ENCODE measurements at regions not wholly inside any gene's neighbourhood (a gene's known extent, or its start where the extent isn't known, plus 50 kb on each side); places are given as distances from the start of the nearest gene placed in this dataset.

DNA sequence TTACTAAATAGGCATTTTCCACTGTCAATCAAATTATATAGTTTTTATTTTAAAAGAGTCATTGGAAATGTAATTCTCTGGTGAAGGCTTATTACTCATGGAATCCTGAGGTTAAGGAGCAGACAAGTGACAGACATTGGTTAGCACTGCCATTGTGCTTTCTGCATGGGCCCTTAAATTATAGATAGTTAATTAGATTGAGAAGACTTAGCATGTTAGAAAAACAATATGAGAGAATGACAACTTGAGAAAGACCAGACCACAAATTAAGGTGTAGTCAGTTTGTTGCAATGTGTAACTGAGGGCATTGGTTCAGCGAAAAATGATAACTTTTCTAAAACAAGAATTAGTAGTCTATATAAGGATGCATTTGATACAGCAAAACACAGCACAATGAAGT lies 195.5 kb downstream of the SLITRK6 start:
- TF ChIP-seq EZH2 (IDR thresholded peaks at IDR 0.05; ENCODE audit: insufficient read depth, poor library complexity, severe bottlenecking) (no peak), EZH2phosphoT487 (IDR thresholded peaks at IDR 0.05; ENCODE audit: insufficient read depth, low read depth) (no peak)
- no peak overlapping the region for H2AFZ ChIP-seq
- WGBS, 2 experiments (ENCODE audit: low coverage in 1 of 2, low lambda C conversion rate in 2 of 2, missing lambda C conversion rate in 2 of 2): 15 to 26% methylated on average over 1 of the region's 1 CpG

DNA sequence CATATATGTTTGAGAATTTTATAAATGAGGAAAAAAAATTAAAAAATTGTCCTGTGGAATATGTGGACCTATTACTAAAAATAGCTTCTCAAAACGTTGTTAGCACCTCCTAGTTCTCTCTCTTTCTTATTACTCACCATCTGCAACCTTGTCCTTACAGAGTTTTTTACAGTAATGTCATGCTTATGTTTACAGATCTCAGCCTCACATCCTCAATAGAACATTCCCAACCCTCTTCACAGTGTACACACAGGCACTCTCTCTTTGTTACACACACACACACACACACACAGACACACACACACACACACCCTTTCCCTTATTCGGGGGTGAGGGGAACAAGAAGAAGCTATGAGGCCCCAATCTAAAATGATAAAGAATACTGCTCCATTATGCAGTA lies 197.7 kb downstream of the SLITRK6 start:
- no peak overlapping the region for H2AFZ ChIP-seq
- no peaks in the 10 kb centered on the region for H3K27me3 ChIP-seq (replicated peaks; ENCODE audit: insufficient read depth)
- no peaks in the 10 kb centered on the region for H4K20me1 ChIP-seq (ENCODE audit: insufficient read depth)
- no peak overlapping the region for H3K4me3 ChIP-seq
- WGBS, 2 experiments (ENCODE audit: low coverage in 1 of 2, low lambda C conversion rate in 2 of 2, missing lambda C conversion rate in 2 of 2): 4 to 6% methylated on average over 2 of the region's 2 CpGs
- H3K9me3 ChIP-seq (ENCODE audit: low read depth): no peaks in the 10 kb centered on the region
- H3K9me2 ChIP-seq (ENCODE audit: insufficient read depth): no peaks in the 10 kb centered on the region
- H3F3A ChIP-seq (ENCODE audit: insufficient read depth): no peaks in the 10 kb centered on the region
- H3K9ac ChIP-seq: no peak overlapping the region
- no peak for TF ChIP-seq EZH2 (IDR thresholded peaks at IDR 0.05; ENCODE audit: insufficient read depth, poor library complexity, severe bottlenecking)
- no peak for TF ChIP-seq EZH2phosphoT487 (IDR thresholded peaks at IDR 0.05; ENCODE audit: insufficient read depth, low read depth)
- H3K4me1 ChIP-seq (ENCODE audit: insufficient read depth): no peaks in the 10 kb centered on the region
- no peaks in the 10 kb centered on the region for H3K36me3 ChIP-seq (ENCODE audit: low read depth)
- H3K4me2 ChIP-seq (ENCODE audit: unreplicated experiment): no peak overlapping the region
- in situ Hi-C loops (cut with MboI): no loop called here
- no peaks in the 10 kb centered on the region for H3K79me2 ChIP-seq (ENCODE audit: insufficient read depth)
- H3K27ac ChIP-seq: no peak overlapping the region
- no peak for DNase-seq

More for the DNA sequence above, 195.5 kb downstream of the SLITRK6 start:
- no peaks in the 10 kb centered on the region for H3K9me2 ChIP-seq (ENCODE audit: insufficient read depth)
- H3K27me3 ChIP-seq (replicated peaks; ENCODE audit: insufficient read depth): no peaks in the 10 kb centered on the region
- no peaks in the 10 kb centered on the region for H3K79me2 ChIP-seq (ENCODE audit: insufficient read depth)
- no peak overlapping the region for H3K4me3 ChIP-seq
- H3K36me3 ChIP-seq (ENCODE audit: low read depth): no peaks in the 10 kb centered on the region
- H3K27ac ChIP-seq: no peak overlapping the region
- no peaks in the 10 kb centered on the region for H4K20me1 ChIP-seq (ENCODE audit: insufficient read depth)
- in situ Hi-C loops (cut with MboI): no loop called here
- H3K9me3 ChIP-seq (ENCODE audit: low read depth): no peaks in the 10 kb centered on the region
- H3K4me2 ChIP-seq (ENCODE audit: unreplicated experiment): no peak overlapping the region
- H3F3A ChIP-seq (ENCODE audit: insufficient read depth): no peaks in the 10 kb centered on the region
- no peaks in the 10 kb centered on the region for H3K4me1 ChIP-seq (ENCODE audit: insufficient read depth)
- no peak for DNase-seq
- H3K9ac ChIP-seq: no peak overlapping the region

DNA sequence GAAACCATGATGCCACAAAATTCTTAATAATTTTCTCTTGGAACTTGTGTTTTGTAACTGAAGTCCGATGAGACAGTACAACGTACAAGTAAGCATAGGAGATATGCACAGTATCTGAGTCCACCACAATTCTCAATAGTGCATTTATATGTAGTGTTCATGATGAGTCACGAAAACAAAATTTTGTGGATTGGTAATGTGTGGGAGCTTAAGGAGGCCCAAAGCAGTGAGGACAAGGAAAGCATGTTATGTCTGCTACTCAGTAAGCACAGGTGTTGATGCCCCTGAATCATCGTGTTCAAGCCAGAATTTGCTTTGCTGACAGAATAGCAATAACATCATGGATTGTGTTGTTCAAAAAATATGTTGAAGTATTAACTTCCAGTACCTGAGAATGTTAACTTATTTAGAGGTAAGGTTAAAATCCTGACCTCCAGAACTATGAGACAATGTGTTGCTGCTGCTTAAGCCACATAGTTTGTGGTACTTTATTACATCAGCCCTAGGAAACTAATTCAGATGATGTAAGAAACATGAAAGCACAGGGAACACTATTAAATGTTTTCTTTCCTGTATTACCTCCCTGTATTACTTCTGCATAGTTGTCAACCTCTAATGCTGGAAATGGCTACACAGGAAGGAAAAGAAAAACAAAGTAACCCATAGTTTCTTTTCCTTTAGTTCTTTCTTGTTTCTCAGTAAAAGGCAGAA lies 201.3 kb downstream of the SLITRK6 start:
- DNase-seq: no peak
- Histone ChIP-seq H3K79me2 (ENCODE audit: insufficient read depth) (no peaks in the 10 kb centered on the region), H3K27me3 (replicated peaks; ENCODE audit: insufficient read depth) (no peaks in the 10 kb centered on the region), H3F3A (ENCODE audit: insufficient read depth) (no peaks in the 10 kb centered on the region), H3K27ac (no peak overlapping the region), H3K4me2 (ENCODE audit: unreplicated experiment) (no peak overlapping the region), H3K9me3 (ENCODE audit: low read depth) (no peaks in the 10 kb centered on the region), H3K4me1 (ENCODE audit: insufficient read depth) (no peaks in the 10 kb centered on the region), H3K4me3 (no peak overlapping the region), H3K9me2 (ENCODE audit: insufficient read depth) (no peaks in the 10 kb centered on the region), H3K9ac (no peak overlapping the region), H2AFZ (no peak overlapping the region), H3K36me3 (ENCODE audit: low read depth) (no peaks in the 10 kb centered on the region), H4K20me1 (ENCODE audit: insufficient read depth) (no peaks in the 10 kb centered on the region)
- TF ChIP-seq EZH2phosphoT487 (IDR thresholded peaks at IDR 0.05; ENCODE audit: insufficient read depth, low read depth) (no peak), EZH2 (IDR thresholded peaks at IDR 0.05; ENCODE audit: insufficient read depth, poor library complexity, severe bottlenecking) (no peak)
- in situ Hi-C loops (cut with MboI): no loop called here
- WGBS, 2 experiments (ENCODE audit: low coverage in 1 of 2, low lambda C conversion rate in 2 of 2, missing lambda C conversion rate in 2 of 2): 14 to 19% methylated on average over 4 of the region's 4 CpGs

DNA sequence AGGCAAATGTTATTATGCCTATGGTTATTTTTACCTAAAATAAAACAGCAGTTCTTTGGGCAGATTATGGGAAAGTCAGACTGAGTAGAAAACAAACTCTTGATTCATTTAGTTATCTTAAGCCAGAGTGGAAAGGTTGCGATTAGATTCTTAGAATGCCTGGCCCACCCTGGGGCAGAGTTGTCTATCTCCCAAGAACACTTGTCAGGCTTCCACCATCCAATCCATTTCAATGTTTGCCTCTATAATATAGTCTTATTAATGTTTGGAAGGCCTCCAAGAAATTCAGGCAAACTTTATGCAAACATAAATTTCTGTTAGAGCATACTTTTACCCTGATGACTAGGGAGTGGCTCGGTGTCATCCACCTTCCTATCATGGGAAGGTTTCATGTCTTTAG lies 207.0 kb downstream of the SLITRK6 start:
- H3F3A ChIP-seq (ENCODE audit: insufficient read depth): no peaks in the 10 kb centered on the region
- H3K27me3 ChIP-seq (replicated peaks; ENCODE audit: insufficient read depth): no peaks in the 10 kb centered on the region
- H4K20me1 ChIP-seq (ENCODE audit: insufficient read depth): no peaks in the 10 kb centered on the region
- no peaks in the 10 kb centered on the region for H3K9me2 ChIP-seq (ENCODE audit: insufficient read depth)
- no peak for DNase-seq
- 48 to 67% methylated on average over 2 of the region's 2 CpGs for WGBS, 2 experiments (ENCODE audit: low coverage in 1 of 2, low lambda C conversion rate in 2 of 2, missing lambda C conversion rate in 2 of 2)
- no peak overlapping the region for H2AFZ ChIP-seq
- no peaks in the 10 kb centered on the region for H3K79me2 ChIP-seq (ENCODE audit: insufficient read depth)
- H3K36me3 ChIP-seq (ENCODE audit: low read depth): no peaks in the 10 kb centered on the region
- no peak overlapping the region for H3K27ac ChIP-seq
- no peak overlapping the region for H3K9ac ChIP-seq
- TF ChIP-seq EZH2 (IDR thresholded peaks at IDR 0.05; ENCODE audit: insufficient read depth, poor library complexity, severe bottlenecking) (no peak), EZH2phosphoT487 (IDR thresholded peaks at IDR 0.05; ENCODE audit: insufficient read depth, low read depth) (no peak)
- H3K4me1 ChIP-seq (ENCODE audit: insufficient read depth): no peaks in the 10 kb centered on the region
- in situ Hi-C loops (cut with MboI): no loop called here
- H3K4me2 ChIP-seq (ENCODE audit: unreplicated experiment): no peak overlapping the region
- H3K4me3 ChIP-seq: no peak overlapping the region
- H3K9me3 ChIP-seq (ENCODE audit: low read depth): no peaks in the 10 kb centered on the region
